ENCODE measurements at regions not wholly inside any gene's neighbourhood (a gene's known extent, or its start where the extent isn't known, plus 50 kb on each side); places are given as distances from the start of the nearest gene placed in this dataset.

- no peak overlapping the region for H3K27ac ChIP-seq
- ChIA-PET CTCF (no interaction called here), POLR2A (no interaction called here)
- H3K4me2 ChIP-seq = no peak overlapping the region
- H3K9me3 ChIP-seq = no peaks in the 10 kb centered on the region
- no peaks in the 10 kb centered on the region for H3K4me1 ChIP-seq
- no peak overlapping the region for H3K4me3 ChIP-seq
- no peak for FAIRE-seq
- no peak for ATAC-seq
- 56% methylated on average over 4 of the region's 4 CpGs for WGBS (ENCODE audit: missing lambda C conversion rate)
- DNase-seq (ENCODE audit: low read depth in 1 of 2, low spot score in 1 of 2) = no peak
- TF ChIP-seq MAZ (IDR thresholded peaks at IDR 0.05; ENCODE audit: borderline replicate concordance, low read depth, low read length) (no peak), RAD21 (conservative IDR thresholded peaks at IDR 0.05 in 1 of 2, IDR thresholded peaks at IDR 0.05 in 1 of 2) (no peak), POLR2AphosphoS2 (conservative IDR thresholded peaks at IDR 0.05; ENCODE audit: low read length) (no peak), ZNF302 (CRISPR knock-in tag; IDR thresholded peaks at IDR 0.05) (no peak), GATA3 (IDR thresholded peaks at IDR 0.05; ENCODE audit: borderline replicate concordance) (no peak), HMGXB4 (CRISPR knock-in tag; IDR thresholded peaks at IDR 0.05; ENCODE audit: borderline replicate concordance) (no peak), EHMT2 (IDR thresholded peaks at IDR 0.05; ENCODE audit: low read depth) (no peak), KDM5A (IDR thresholded peaks at IDR 0.05) (no peak), CHD4 (IDR thresholded peaks at IDR 0.05; ENCODE audit: borderline replicate concordance) (no peak), SREBF2 (IDR thresholded peaks at IDR 0.05) (no peak), MAFK (IDR thresholded peaks at IDR 0.05; ENCODE audit: partially characterized antibody) (no peak)
Observed at GRCh38 chr3:166471074-166471767, 634.0 kb upstream of the BCHE start.

- ATAC-seq = no peak
- no peak for DNase-seq (ENCODE audit: low read depth in 1 of 2, low spot score in 1 of 2)
- Histone ChIP-seq H3K4me3 (no peak overlapping the region), H3K4me1 (no peaks in the 10 kb centered on the region), H3K9me3 (no peaks in the 10 kb centered on the region), H3K4me2 (no peak overlapping the region), H3K27ac (no peak overlapping the region)
- no peak for FAIRE-seq
- no peak for TF ChIP-seq MAZ (IDR thresholded peaks at IDR 0.05; ENCODE audit: borderline replicate concordance, low read depth, low read length)
- TF ChIP-seq ZFP36 (IDR thresholded peaks at IDR 0.05; ENCODE audit: borderline replicate concordance, partially characterized antibody) = no peak
- TF ChIP-seq, protein P1, sequence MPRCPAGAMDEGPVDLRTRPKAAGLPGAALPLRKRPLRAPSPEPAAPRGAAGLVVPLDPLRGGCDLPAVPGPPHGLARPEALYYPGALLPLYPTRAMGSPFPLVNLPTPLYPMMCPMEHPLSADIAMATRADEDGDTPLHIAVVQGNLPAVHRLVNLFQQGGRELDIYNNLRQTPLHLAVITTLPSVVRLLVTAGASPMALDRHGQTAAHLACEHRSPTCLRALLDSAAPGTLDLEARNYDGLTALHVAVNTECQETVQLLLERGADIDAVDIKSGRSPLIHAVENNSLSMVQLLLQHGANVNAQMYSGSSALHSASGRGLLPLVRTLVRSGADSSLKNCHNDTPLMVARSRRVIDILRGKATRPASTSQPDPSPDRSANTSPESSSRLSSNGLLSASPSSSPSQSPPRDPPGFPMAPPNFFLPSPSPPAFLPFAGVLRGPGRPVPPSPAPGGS (IDR thresholded peaks at IDR 0.05) = no peak
- TF ChIP-seq ESRRA (IDR thresholded peaks at IDR 0.05; ENCODE audit: borderline replicate concordance, low read length) = no peak
- TF ChIP-seq RFX5 (IDR thresholded peaks at IDR 0.05) = no peak
- TF ChIP-seq GATA3 (IDR thresholded peaks at IDR 0.05; ENCODE audit: borderline replicate concordance) = no peak
- TF ChIP-seq ZSCAN20 (CRISPR knock-in tag; IDR thresholded peaks at IDR 0.05) = no peak
- TF ChIP-seq CBX2 (IDR thresholded peaks at IDR 0.05; ENCODE audit: borderline replicate concordance, low read depth) = no peak
- no peak for TF ChIP-seq E2F6 (IDR thresholded peaks at IDR 0.05; ENCODE audit: borderline replicate concordance, low read depth)
- CTCF ChIA-PET = no interaction called here
- WGBS (ENCODE audit: missing lambda C conversion rate) = 78% methylated on average over 2 of the region's 2 CpGs
- POLR2A ChIA-PET = no interaction called here
Observed at GRCh38 chr3:166462891-166463470, 625.8 kb upstream of the BCHE start.

DNA sequence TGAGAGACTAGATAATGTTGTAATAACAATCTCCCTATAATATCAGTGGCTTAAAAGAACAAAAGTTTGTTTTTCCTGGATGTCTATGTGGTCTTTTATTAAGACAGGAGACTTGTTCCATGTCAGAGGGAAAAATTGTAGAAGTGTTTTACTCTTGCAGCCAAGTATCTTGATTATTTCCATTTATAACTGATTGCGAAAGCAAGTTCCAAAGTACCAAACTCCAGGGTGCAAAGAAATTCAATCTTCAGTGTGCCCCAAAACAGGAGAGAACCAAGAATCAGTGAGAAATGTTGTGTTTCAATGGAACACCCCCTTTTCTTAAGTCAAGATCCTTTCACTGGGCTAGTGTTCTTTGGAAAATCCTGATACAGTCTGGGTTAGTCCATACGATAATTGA is 624.4 kb upstream of the BCHE start:
- Histone ChIP-seq H3K4me3 (no peak overlapping the region), H3K27ac (no peak overlapping the region), H3K9me3 (no peaks in the 10 kb centered on the region), H3K4me1 (no peaks in the 10 kb centered on the region), H3K4me2 (no peak overlapping the region)
- ChIA-PET POLR2A (no interaction called here), CTCF (no interaction called here)
- 72% methylated on average over 2 of the region's 2 CpGs for WGBS (ENCODE audit: missing lambda C conversion rate)
- no peak for DNase-seq (ENCODE audit: low read depth in 1 of 2, low spot score in 1 of 2)
- FAIRE-seq = no peak
- ATAC-seq = no peak
- TF ChIP-seq ESRRA (IDR thresholded peaks at IDR 0.05; ENCODE audit: borderline replicate concordance, low read length) (no peak), REST (IDR thresholded peaks at IDR 0.05) (no peak), FOXS1 (CRISPR knock-in tag; IDR thresholded peaks at IDR 0.05) (no peak), CBX2 (IDR thresholded peaks at IDR 0.05; ENCODE audit: borderline replicate concordance, low read depth) (no peak), NPAS2 (CRISPR knock-in tag; IDR thresholded peaks at IDR 0.05; ENCODE audit: borderline replicate concordance) (no peak), TFCP2L1 (CRISPR knock-in tag; IDR thresholded peaks at IDR 0.05) (no peak), HOXB13 (CRISPR knock-in tag; IDR thresholded peaks at IDR 0.05; ENCODE audit: low read depth) (no peak), POLR2AphosphoS2 (conservative IDR thresholded peaks at IDR 0.05; ENCODE audit: low read length) (no peak), MAZ (IDR thresholded peaks at IDR 0.05; ENCODE audit: borderline replicate concordance, low read depth, low read length) (no peak)
- TF ChIP-seq, protein P1 (IDR thresholded peaks at IDR 0.05) = no peak
